Body of pancreas (tissue), 4 donors: ENCODE measurements at regions not wholly inside any gene's neighbourhood (a gene's known extent, or its start where the extent isn't known, plus 50 kb on each side); places are given as distances from the start of the nearest gene placed in this dataset.

ENCODE experiments used
- ATAC-seq: fragments of 150-250 bp; one replicate; pipeline ENCODE4 v1.9.1; 2016
- DNase-seq, 4 donors: peaks; one replicate each; pipeline ENCODE4 v3.0.0-alpha.2; 2019
- H3K27ac ChIP-seq, 4 donors: fragments of 200-600 bp; sonication (generic); 1 replicate in 3 of 4; 2 replicates in 1 of 4; pipeline versions ENCODE4 v1.5.1 to v1.6.1; 2016 to 2019; ENCODE audit warnings: mild to moderate bottlenecking in 1 of 4, mixed read lengths in 1 of 4, moderate library complexity in 1 of 4
- H3K27me3 ChIP-seq, 2 donors: fragments of 200-600 bp; sonication (generic); one replicate each; pipeline ENCODE4 v1.6.0; 2016; ENCODE audit warnings: mild to moderate bottlenecking in 1 of 2
- H3K36me3 ChIP-seq, 2 donors: fragments of 200-600 bp; sonication (generic); replicated peaks in 1 of 2; 2 replicates each; pipeline ENCODE4 v1.5.1; 2016; ENCODE audit warnings: low read depth in 2 of 2; ENCODE audit not compliant: insufficient read depth in 1 of 2
- H3K4me1 ChIP-seq: fragments of 200-600 bp; sonication (generic); one replicate; pipeline ENCODE4 v1.6.0; 2016
- H3K4me3 ChIP-seq, 2 donors: fragments of 200-600 bp; sonication (generic); 1 replicate in 1 of 2; 2 replicates in 1 of 2; pipeline ENCODE4 v1.5.1; 2016 to 2019
- H3K9me3 ChIP-seq, 3 donors: fragments of 200-600 bp; sonication (generic); 1 replicate in 2 of 3; 2 replicates in 1 of 3; pipeline ENCODE4 v1.5.1; 2016
- CTCF ChIP-seq, 7 experiments: fragments of 450-650 bp in 4 of 7; fragments of 200-600 bp in 3 of 7; sonication (generic) in 3 of 7; IDR thresholded peaks; one replicate each; pipeline ENCODE4 v1.5.1; 2016 to 2019; ENCODE audit warnings: antibody characterized with exemption in 7 of 7
- POLR2A ChIP-seq, 3 donors: fragments of 450-650 bp; IDR thresholded peaks; one replicate each; pipeline ENCODE4 v1.6.1; 2016; ENCODE audit warnings: antibody characterized with exemption in 3 of 3, mild to moderate bottlenecking in 2 of 3
- WGBS, 2 donors: methylation state at CpG; one replicate each; pipeline ENCODE4 v1.1.5; 2017; 5-methylcytosine and 5-hydroxymethylcytosine counted together
- intact Hi-C: fragments of 100-400 bp; cut with DNase I; formaldehyde crosslinking; loops from one replicate; pipeline ENCODE4 v1.15.1; 2023

- DNase-seq (no peak), ATAC-seq (no peak)
- H3K4me1 ChIP-seq = no peaks in the 10 kb centered on the region
- 37 to 54% methylated on average over 8 to 11 of the region's 11 CpGs for WGBS, 2 donors
- H3K4me3 ChIP-seq = no peak overlapping the region
- TF ChIP-seq POLR2A (IDR thresholded peaks at IDR 0.05) (no peak), CTCF (IDR thresholded peaks at IDR 0.05) (no peak)
- intact Hi-C loops = loop anchor here (10.0 kb wide), 1 partner anchor 59 kb away; no protein-coding TSS in a partner anchor
- no peak overlapping the region for H3K27ac ChIP-seq
- H3K27me3 ChIP-seq = no peaks in the 10 kb centered on the region
- H3K9me3 ChIP-seq = no peaks in the 10 kb centered on the region
- no peaks in the 10 kb centered on the region for H3K36me3 ChIP-seq
Observed at GRCh38 chr22:26985931-26986782, 328.8 kb downstream of the MIAT start.

DNA sequence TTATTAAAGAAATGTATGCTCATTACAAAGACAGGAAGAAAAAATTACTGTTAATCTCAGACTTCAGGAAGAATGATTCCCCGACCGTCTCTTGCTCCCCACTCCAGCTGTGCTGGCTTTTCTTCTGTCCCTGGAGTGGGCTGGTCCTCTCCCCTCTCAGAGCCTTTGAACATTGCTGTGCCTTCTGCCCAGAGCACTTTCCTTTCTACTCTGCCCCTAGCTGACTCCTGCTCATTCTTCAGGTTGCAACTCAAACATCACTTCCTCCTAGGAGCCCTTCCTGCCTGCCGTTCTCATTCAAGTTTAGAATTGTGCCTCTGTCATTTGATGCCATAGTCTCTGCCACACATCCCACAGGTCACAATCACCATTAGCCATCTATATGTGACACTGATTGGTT lies 329.5 kb downstream of the MIAT start:
- ATAC-seq (no peak), DNase-seq (no peak)
- no peak for TF ChIP-seq CTCF (IDR thresholded peaks at IDR 0.05)
- TF ChIP-seq POLR2A (IDR thresholded peaks at IDR 0.05) = no peak
- no peak overlapping the region for H3K4me3 ChIP-seq
- 40 to 62% methylated on average over 3 of the region's 3 CpGs for WGBS, 2 donors
- H3K36me3 ChIP-seq = no peaks in the 10 kb centered on the region
- H3K27me3 ChIP-seq = no peaks in the 10 kb centered on the region
- no peaks in the 10 kb centered on the region for H3K4me1 ChIP-seq
- H3K27ac ChIP-seq = no peak overlapping the region
- intact Hi-C loops = loop anchor here (10.0 kb wide), 1 partner anchor 58 kb away; no protein-coding TSS in a partner anchor
- H3K9me3 ChIP-seq = no peaks in the 10 kb centered on the region

- intact Hi-C loops = no loop called here
- WGBS, 2 donors = 82 to 86% methylated on average over 7 of the region's 7 CpGs
Observed at GRCh38 chr22:26990503-26991189, 333.3 kb downstream of the MIAT start.

DNA sequence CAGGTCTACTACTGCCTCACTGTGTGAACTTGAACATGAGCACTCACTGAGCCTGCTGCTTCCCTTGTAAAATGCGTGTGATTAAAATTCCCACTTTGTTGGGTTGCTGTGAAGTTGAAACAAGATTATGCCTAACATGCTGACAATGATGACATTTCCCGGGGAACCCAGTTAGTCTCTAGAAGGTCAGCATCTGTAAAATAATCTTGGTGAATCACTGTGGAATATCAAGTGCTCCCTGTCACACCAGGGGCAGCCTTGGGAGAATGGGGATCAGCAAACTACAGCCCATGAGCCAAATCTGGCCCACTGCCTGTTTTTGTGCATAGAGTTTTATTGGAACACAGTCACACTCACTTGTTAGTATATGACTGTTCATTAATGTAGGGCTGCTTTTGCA lies 335.2 kb downstream of the MIAT start:
- no peak for DNase-seq
- WGBS, 2 donors = 65 to 80% methylated on average over 1 to 2 of the region's 2 CpGs
- Histone ChIP-seq H3K4me1 (peaks cover 15% of the 10 kb centered on the region), H3K4me3 (no peak overlapping the region), H3K27me3 (no peaks in the 10 kb centered on the region), H3K36me3 (no peaks in the 10 kb centered on the region), H3K9me3 (no peaks in the 10 kb centered on the region), H3K27ac (no peak overlapping the region)
- no peak for TF ChIP-seq POLR2A (IDR thresholded peaks at IDR 0.05)
- no peak for TF ChIP-seq CTCF (IDR thresholded peaks at IDR 0.05)
- ATAC-seq = no peak
- intact Hi-C loops = no loop called here

More at GRCh38 chr22:26990503-26991189, 333.3 kb downstream of the MIAT start:
- no peaks in the 10 kb centered on the region for H3K36me3 ChIP-seq
- H3K4me3 ChIP-seq = no peak overlapping the region
- no peaks in the 10 kb centered on the region for H3K9me3 ChIP-seq
- no peaks in the 10 kb centered on the region for H3K27me3 ChIP-seq
- ATAC-seq = no peak
- no peak overlapping the region for H3K27ac ChIP-seq
- no peak for TF ChIP-seq POLR2A (IDR thresholded peaks at IDR 0.05)
- TF ChIP-seq CTCF (IDR thresholded peaks at IDR 0.05) = no peak
- H3K4me1 ChIP-seq = peaks cover 10% of the 10 kb centered on the region
- DNase-seq = no peak
